A549 (cell line): ENCODE measurements at regions not wholly inside any gene's neighbourhood (a gene's known extent, or its start where the extent isn't known, plus 50 kb on each side); places are given as distances from the start of the nearest gene placed in this dataset.

Source experiments
- ATAC-seq, 2 experiments: fragments of 200-7000 bp in 1 of 2; fragments of >200 bp in 1 of 2; cut with Nextera tagmentation in 1 of 2; cut with Tn5 transposase in 1 of 2; 3 replicates each; pipeline versions ENCODE4 v1.8.0 to v1.9.1; 2018 to 2020; ENCODE audit warnings: mild to moderate bottlenecking in 1 of 2, moderate library complexity in 1 of 2
- CTCF ChIA-PET: fragments of 300-600 bp; sonication (Branson Sonifier 250); formaldehyde crosslinking; extraction: SDS; loops from one replicate; lab custom pipeline; 2021; ENCODE audit warnings: antibody characterized with exemption, inconsistent platforms; lab: Yijun Ruan, JAX
- POLR2A ChIA-PET: fragments of 350-600 bp; formaldehyde crosslinking; extraction: SDS; loops from one replicate; lab custom pipeline; 2021; ENCODE audit warnings: antibody characterized with exemption, inconsistent platforms; lab: Yijun Ruan, JAX
- DNase-seq, 2 experiments: peaks; one replicate each; pipeline versions ENCODE4 v3.0.0 to v3.0.0-alpha.2; 2011 to 2016; ENCODE audit warnings: low read depth in 1 of 2, low spot score in 1 of 2
- FAIRE-seq: peaks from 2 replicates; lab custom pipeline; 2011; peaks lifted over from hg19 to GRCh38; lab: Jason Lieb, UNC
- H3K27ac ChIP-seq, 2 experiments: fragments of >200 bp; sonication (Bioruptor Twin); formaldehyde crosslinking; 3 replicates each; pipeline ENCODE4 v1.5.1; 2016 to 2017
- H3K4me1 ChIP-seq: fragments of >200 bp; sonication (Bioruptor Twin); formaldehyde crosslinking; 3 replicates; pipeline ENCODE4 v1.6.1; 2016
- H3K4me2 ChIP-seq: fragments of >200 bp; sonication (Bioruptor Twin); formaldehyde crosslinking; 3 replicates; pipeline ENCODE4 v1.6.1; 2016
- H3K4me3 ChIP-seq: fragments of >200 bp; sonication (Bioruptor Twin); formaldehyde crosslinking; 3 replicates; pipeline ENCODE4 v1.5.1; 2016
- H3K9me3 ChIP-seq: fragments of >200 bp; sonication (Bioruptor Twin); formaldehyde crosslinking; 3 replicates; pipeline ENCODE4 v1.6.1; 2016
- ATOH8 ChIP-seq: fragments of 250-450 bp; sonication (Bioruptor Pico); IDR thresholded peaks from 2 replicates; pipeline ENCODE4 v1.5.0; 2020; ENCODE audit warnings: low read depth, mild to moderate bottlenecking, moderate library complexity
- CBX8 ChIP-seq: fragments of 200-600 bp; sonication (generic); IDR thresholded peaks from 2 replicates; pipeline ENCODE4 v1.6.1; 2016
- CEBPB ChIP-seq, 2 experiments: fragments of >200 bp in 1 of 2; sonication (Bioruptor Twin) in 1 of 2; formaldehyde crosslinking in 1 of 2; IDR thresholded peaks; 2 replicates each; pipeline ENCODE4 v1.6.1; 2012 to 2016
- EHF ChIP-seq: fragments of 250-450 bp; sonication (Bioruptor Pico); IDR thresholded peaks from 2 replicates; pipeline ENCODE4 v1.5.0; 2020; ENCODE audit warnings: mild to moderate bottlenecking
- EHMT2 ChIP-seq: fragments of 200-600 bp; sonication (generic); IDR thresholded peaks from 2 replicates; pipeline ENCODE4 v1.6.1; 2016; ENCODE audit warnings: antibody characterized with exemption, low read depth, mild to moderate bottlenecking, moderate library complexity
- EP300 ChIP-seq, 2 experiments: fragments of >200 bp; sonication (Bioruptor Twin); formaldehyde crosslinking; IDR thresholded peaks; 2 replicates in 1 of 2; 3 replicates in 1 of 2; pipeline ENCODE4 v1.6.1; 2016 to 2017
- ESRRA ChIP-seq: fragments of 150-350 bp; IDR thresholded peaks from 2 replicates; pipeline ENCODE4 v1.6.1; 2014; ENCODE audit warnings: mild to moderate bottlenecking, low read length, borderline replicate concordance
- FOSB ChIP-seq: fragments of 250-450 bp; sonication (Bioruptor Pico); IDR thresholded peaks from 2 replicates; pipeline ENCODE4 v1.5.0; 2020; ENCODE audit warnings: mild to moderate bottlenecking, moderate library complexity
- HDAC2 ChIP-seq: fragments of 200-600 bp; sonication (generic); IDR thresholded peaks from 2 replicates; pipeline ENCODE4 v1.6.1; 2016
- HMGXB4 ChIP-seq: fragments of 250-450 bp; sonication (Bioruptor Pico); IDR thresholded peaks from 2 replicates; pipeline ENCODE4 v1.5.0; 2021; ENCODE audit warnings: mild to moderate bottlenecking, moderate library complexity, borderline replicate concordance
- HOXB13 ChIP-seq: fragments of 250-450 bp; sonication (Bioruptor Pico); IDR thresholded peaks from 2 replicates; pipeline ENCODE4 v1.5.0; 2020; ENCODE audit warnings: low read depth, mild to moderate bottlenecking, moderate library complexity
- HOXB5 ChIP-seq: fragments of 250-450 bp; sonication (Bioruptor Pico); IDR thresholded peaks from 2 replicates; pipeline ENCODE4 v1.5.0; 2020; ENCODE audit warnings: mild to moderate bottlenecking, moderate library complexity
- KDM1A ChIP-seq: fragments of 200-600 bp; sonication (generic); IDR thresholded peaks from 2 replicates; pipeline ENCODE4 v1.6.1; 2016; ENCODE audit warnings: low read depth, mild to moderate bottlenecking
- KDM5A ChIP-seq: fragments of 200-600 bp; sonication (generic); IDR thresholded peaks from 2 replicates; pipeline ENCODE4 v1.6.1; 2016; ENCODE audit warnings: antibody characterized with exemption, mild to moderate bottlenecking
- MAZ ChIP-seq: fragments of 150-350 bp; IDR thresholded peaks from 2 replicates; pipeline ENCODE4 v1.6.1; 2014; ENCODE audit warnings: antibody characterized with exemption, low read depth, low read length, borderline replicate concordance
- PHF8 ChIP-seq: fragments of 200-600 bp; sonication (generic); IDR thresholded peaks from 2 replicates; pipeline ENCODE4 v1.6.1; 2016; ENCODE audit warnings: low read depth, mild to moderate bottlenecking, antibody characterized with exemption, moderate library complexity, borderline replicate concordance
- RAD21 ChIP-seq, 2 experiments: fragments of >200 bp in 1 of 2; sonication (Bioruptor Twin) in 1 of 2; formaldehyde crosslinking in 1 of 2; IDR thresholded peaks in 1 of 2; conservative IDR thresholded peaks in 1 of 2; 2 replicates in 1 of 2; 3 replicates in 1 of 2; pipeline ENCODE4 v1.6.1; 2012 to 2018; ENCODE audit warnings: inconsistent platforms in 1 of 2
- RCOR1 ChIP-seq: fragments of 150-350 bp; IDR thresholded peaks from 2 replicates; pipeline ENCODE4 v1.6.1; 2014; ENCODE audit warnings: antibody characterized with exemption, low read length, low read depth
- REST ChIP-seq: fragments of 200-600 bp; sonication (generic); IDR thresholded peaks from 2 replicates; pipeline ENCODE4 v1.6.1; 2016; ENCODE audit warnings: antibody characterized with exemption, mild to moderate bottlenecking, moderate library complexity
- RNF2 ChIP-seq: fragments of 200-600 bp; sonication (generic); IDR thresholded peaks from 2 replicates; pipeline ENCODE4 v1.6.1; 2016; ENCODE audit warnings: low read depth, mild to moderate bottlenecking, antibody characterized with exemption, moderate library complexity, borderline replicate concordance
- SREBF2 ChIP-seq: fragments of 450-650 bp; IDR thresholded peaks from 2 replicates; pipeline ENCODE4 v1.6.1; 2014; ENCODE audit warnings: mild to moderate bottlenecking, moderate library complexity
- TFCP2L1 ChIP-seq: fragments of 250-450 bp; sonication (Bioruptor Pico); IDR thresholded peaks from 2 replicates; pipeline ENCODE4 v1.5.0; 2021; ENCODE audit warnings: mild to moderate bottlenecking
- USF2 ChIP-seq: fragments of 450-650 bp; IDR thresholded peaks from 2 replicates; pipeline ENCODE4 v1.6.1; 2014; ENCODE audit warnings: antibody characterized with exemption
- ZC3H11A ChIP-seq: fragments of 450-650 bp; IDR thresholded peaks from 2 replicates; pipeline ENCODE4 v1.6.1; 2014; ENCODE audit warnings: antibody characterized with exemption, mild to moderate bottlenecking
- WGBS: methylation state at CpG from one replicate; pipeline ENCODE4 v1.1.6; 2017; ENCODE audit errors: missing lambda C conversion rate; 5-methylcytosine and 5-hydroxymethylcytosine counted together

- Histone ChIP-seq H3K27ac (no peak overlapping the region), H3K4me2 (no peak overlapping the region), H3K4me3 (no peak overlapping the region), H3K4me1 (peaks cover 1% of the 10 kb centered on the region; the same call in 1 of the 3 replicates), H3K9me3 (no peaks in the 10 kb centered on the region; the same call in 2 of the 3 replicates)
- no peak for ATAC-seq
- FAIRE-seq, result no peak
- WGBS, result 52% methylated on average over 5 of the region's 5 CpGs
- ChIA-PET POLR2A (no interaction called here), CTCF (no interaction called here)
- TF ChIP-seq EHF (no peak), HOXB13 (CRISPR knock-in tag) (no peak), CBX8 (no peak), EP300 (IDR thresholded peaks at IDR 0.05) (no peak), PHF8 (no peak), RNF2 (no peak), REST (no peak), RAD21 (conservative IDR thresholded peaks at IDR 0.05 in 1 of 2, IDR thresholded peaks at IDR 0.05 in 1 of 2) (no peak), HDAC2 (no peak), ZC3H11A (no peak), KDM1A (no peak), HOXB5 (CRISPR knock-in tag) (no peak), RCOR1 (no peak), CEBPB (IDR thresholded peaks at IDR 0.05) (no peak), EHMT2 (no peak)
- no peak for DNase-seq
Measured at GRCh38 chr11:106475181-106475580, 397.7 kb downstream of the AASDHPPT start.

GRCh38 chr11:106477776-106478175, 400.3 kb downstream of the AASDHPPT start:
- Histone ChIP-seq H3K4me2 (no peak overlapping the region), H3K27ac (no peak overlapping the region), H3K4me1 (peaks cover 16% of the 10 kb centered on the region; the same call in 2 of the 3 replicates), H3K4me3 (no peak overlapping the region), H3K9me3 (no peaks in the 10 kb centered on the region; the same call in 2 of the 3 replicates)
- WGBS, result 54% methylated on average over 1 of the region's 1 CpG
- ATAC-seq (no peak), DNase-seq (no peak), FAIRE-seq (no peak)
- POLR2A ChIA-PET, result no interaction called here
- TF ChIP-seq KDM1A, result no peak
- TF ChIP-seq HMGXB4 (CRISPR knock-in tag), result no peak
- TF ChIP-seq FOSB (CRISPR knock-in tag), result no peak
- TF ChIP-seq SREBF2, result no peak
- TF ChIP-seq TFCP2L1, result no peak
- no peak for TF ChIP-seq KDM5A
- no peak for TF ChIP-seq ESRRA
- TF ChIP-seq USF2, result no peak
- no peak for TF ChIP-seq EHMT2
- TF ChIP-seq RCOR1, result no peak
- no peak for TF ChIP-seq MAZ
- TF ChIP-seq ATOH8, result no peak
- CTCF ChIA-PET, result no interaction called here
